ENCODE measurements at regions not wholly inside any gene's neighbourhood (a gene's known extent, or its start where the extent isn't known, plus 50 kb on each side); places are given as distances from the start of the nearest gene placed in this dataset.

GRCh38 chr13:80744147-80744914 is 403.4 kb upstream of the SPRY2 start:
- POLR2A ChIA-PET = no interaction called here
- no peak for FAIRE-seq
- no peak for ATAC-seq
- H3K4me2 ChIP-seq = no peak overlapping the region
- no peaks in the 10 kb centered on the region for H3K4me1 ChIP-seq
- CTCF ChIA-PET = no interaction called here
- no peaks in the 10 kb centered on the region for H3K9me3 ChIP-seq
- TF ChIP-seq POLR2A (IDR thresholded peaks at IDR 0.05; ENCODE audit: low read length) (no peak), TFCP2L1 (CRISPR knock-in tag; IDR thresholded peaks at IDR 0.05) (no peak), BHLHE40 (IDR thresholded peaks at IDR 0.05; ENCODE audit: low read depth, low read length) (no peak), FOSL2 (IDR thresholded peaks at IDR 0.05) (no peak), FOSL2 (CRISPR knock-in tag; IDR thresholded peaks at IDR 0.05) (no peak), KDM1A (IDR thresholded peaks at IDR 0.05; ENCODE audit: low read depth) (no peak), HOXB13 (CRISPR knock-in tag; IDR thresholded peaks at IDR 0.05; ENCODE audit: low read depth) (no peak), BCL3 (IDR thresholded peaks at IDR 0.05) (no peak), CEBPB (IDR thresholded peaks at IDR 0.05) (no peak), JUN (IDR thresholded peaks at IDR 0.05) (no peak), EHF (CRISPR knock-in tag; IDR thresholded peaks at IDR 0.05) (no peak), RCOR1 (IDR thresholded peaks at IDR 0.05; ENCODE audit: low read depth, low read length) (no peak), EHMT2 (IDR thresholded peaks at IDR 0.05; ENCODE audit: low read depth) (no peak)
- TF ChIP-seq, protein P1, sequence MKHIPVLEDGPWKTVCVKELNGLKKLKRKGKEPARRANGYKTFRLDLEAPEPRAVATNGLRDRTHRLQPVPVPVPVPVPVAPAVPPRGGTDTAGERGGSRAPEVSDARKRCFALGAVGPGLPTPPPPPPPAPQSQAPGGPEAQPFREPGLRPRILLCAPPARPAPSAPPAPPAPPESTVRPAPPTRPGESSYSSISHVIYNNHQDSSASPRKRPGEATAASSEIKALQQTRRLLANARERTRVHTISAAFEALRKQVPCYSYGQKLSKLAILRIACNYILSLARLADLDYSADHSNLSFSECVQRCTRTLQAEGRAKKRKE (CRISPR knock-in tag; IDR thresholded peaks at IDR 0.05; ENCODE audit: low read depth) = no peak
- no peak for DNase-seq (ENCODE audit: low read depth in 1 of 2, low spot score in 1 of 2)
- 4% methylated on average over 2 of the region's 2 CpGs for WGBS (ENCODE audit: missing lambda C conversion rate)
- no peak overlapping the region for H3K4me3 ChIP-seq
- no peak overlapping the region for H3K27ac ChIP-seq

DNA sequence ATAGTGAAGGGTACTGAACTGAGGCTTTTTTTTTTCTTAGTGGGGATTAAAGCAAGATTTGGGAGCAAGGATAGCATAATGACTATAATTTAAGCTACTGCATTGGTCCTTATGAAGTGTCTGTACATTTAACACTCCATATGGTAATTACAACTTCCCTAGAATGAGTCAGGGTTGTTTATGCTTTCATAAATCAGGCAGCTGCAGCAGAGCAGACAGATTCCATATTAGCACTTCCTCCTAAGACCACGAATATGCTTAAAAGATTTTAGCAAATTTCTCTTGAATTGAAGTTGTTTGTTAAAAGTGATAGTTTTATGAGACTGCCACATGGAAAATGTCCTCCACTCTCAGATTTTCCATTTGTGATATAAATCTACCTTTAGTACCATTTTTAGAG is 401.1 kb upstream of the SPRY2 start:
- WGBS (ENCODE audit: missing lambda C conversion rate) = 0% methylated on average over 1 of the region's 1 CpG
- no peak for TF ChIP-seq NR3C1 (IDR thresholded peaks at IDR 0.05)
- TF ChIP-seq MAZ (IDR thresholded peaks at IDR 0.05; ENCODE audit: borderline replicate concordance, low read depth, low read length) = no peak
- no peak for TF ChIP-seq FOSL2 (IDR thresholded peaks at IDR 0.05)
- no peak for TF ChIP-seq FOSL2 (CRISPR knock-in tag; IDR thresholded peaks at IDR 0.05)
- TF ChIP-seq CBX8 (IDR thresholded peaks at IDR 0.05) = no peak
- TF ChIP-seq PBX3 (IDR thresholded peaks at IDR 0.05) = no peak
- TF ChIP-seq POLR2A (IDR thresholded peaks at IDR 0.05; ENCODE audit: low read length) = no peak
- no peak for TF ChIP-seq EHMT2 (IDR thresholded peaks at IDR 0.05; ENCODE audit: low read depth)
- no peak for TF ChIP-seq POLR2AphosphoS2 (conservative IDR thresholded peaks at IDR 0.05; ENCODE audit: low read length)
- no peak for TF ChIP-seq RNF2 (IDR thresholded peaks at IDR 0.05; ENCODE audit: borderline replicate concordance, low read depth)
- TF ChIP-seq TP53 (CRISPR knock-in tag; IDR thresholded peaks at IDR 0.05) = no peak
- TF ChIP-seq SREBF2 (IDR thresholded peaks at IDR 0.05) = no peak
- no peak for TF ChIP-seq BHLHE40 (IDR thresholded peaks at IDR 0.05; ENCODE audit: low read depth, low read length)
- no peak for TF ChIP-seq CBX2 (IDR thresholded peaks at IDR 0.05; ENCODE audit: borderline replicate concordance, low read depth)
- no peak for TF ChIP-seq ESRRA (IDR thresholded peaks at IDR 0.05; ENCODE audit: borderline replicate concordance, low read length)
- TF ChIP-seq USF2 (IDR thresholded peaks at IDR 0.05) = no peak
- TF ChIP-seq CHD2 (IDR thresholded peaks at IDR 0.05; ENCODE audit: low read length, partially characterized antibody) = no peak
- TF ChIP-seq KDM5A (IDR thresholded peaks at IDR 0.05) = no peak
- TF ChIP-seq, protein P2, sequence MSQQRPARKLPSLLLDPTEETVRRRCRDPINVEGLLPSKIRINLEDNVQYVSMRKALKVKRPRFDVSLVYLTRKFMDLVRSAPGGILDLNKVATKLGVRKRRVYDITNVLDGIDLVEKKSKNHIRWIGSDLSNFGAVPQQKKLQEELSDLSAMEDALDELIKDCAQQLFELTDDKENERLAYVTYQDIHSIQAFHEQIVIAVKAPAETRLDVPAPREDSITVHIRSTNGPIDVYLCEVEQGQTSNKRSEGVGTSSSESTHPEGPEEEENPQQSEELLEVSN (IDR thresholded peaks at IDR 0.05; ENCODE audit: borderline replicate concordance, low read depth) = no peak
- TF ChIP-seq NPAS2 (CRISPR knock-in tag; IDR thresholded peaks at IDR 0.05; ENCODE audit: borderline replicate concordance) = no peak
- Histone ChIP-seq H3K27ac (no peak overlapping the region), H3K4me1 (no peaks in the 10 kb centered on the region), H3K4me3 (no peak overlapping the region), H3K9me3 (no peaks in the 10 kb centered on the region), H3K4me2 (no peak overlapping the region)
- FAIRE-seq (no peak), ATAC-seq (no peak), DNase-seq (ENCODE audit: low read depth in 1 of 2, low spot score in 1 of 2) (no peak)
- CTCF ChIA-PET = no interaction called here
- POLR2A ChIA-PET = no interaction called here

All from A549 (cell line).